Left ventricle myocardium inferior (tissue), 1 donor: ENCODE measurements at regions not wholly inside any gene's neighbourhood (a gene's known extent, or its start where the extent isn't known, plus 50 kb on each side); places are given as distances from the start of the nearest gene placed in this dataset.

Experiments used
- DNase-seq: peaks from one replicate; pipeline ENCODE4 v3.0.0-alpha.2; 2020
- H3K27ac ChIP-seq: fragments of 200-600 bp; replicated peaks from 2 replicates; pipeline ENCODE4 v1.8.0; 2021
- H3K27me3 ChIP-seq: fragments of 200-600 bp; 2 replicates; pipeline ENCODE4 v1.8.0; 2021; ENCODE audit warnings: low read depth
- H3K36me3 ChIP-seq: fragments of 200-600 bp; 2 replicates; pipeline ENCODE4 v1.8.0; 2021
- H3K4me1 ChIP-seq: fragments of 200-600 bp; 2 replicates; pipeline ENCODE4 v1.8.0; 2021
- H3K4me3 ChIP-seq: fragments of 200-600 bp; 2 replicates; pipeline ENCODE4 v1.8.0; 2021; ENCODE audit warnings: mild to moderate bottlenecking, moderate library complexity
- H3K9me3 ChIP-seq: fragments of 200-600 bp; replicated peaks from 2 replicates; pipeline ENCODE4 v1.8.0; 2021
- CTCF ChIP-seq: fragments of 200-600 bp; IDR thresholded peaks from 2 replicates; pipeline ENCODE4 v1.8.0; 2021; ENCODE audit warnings: antibody characterized with exemption, mild to moderate bottlenecking, borderline replicate concordance
- intact Hi-C: fragments of 100-400 bp; cut with micrococcal nuclease; formaldehyde crosslinking; loops from one replicate; pipeline ENCODE4 v1.11.0; 2022
- donor health status: DM: no; HTN: yes; CAD: no; lungs with severe emphysema.

GRCh38 chr17:14772776-14773175, 471.9 kb downstream of the HS3ST3B1 start:
- no peak for TF ChIP-seq CTCF

GRCh38 chr17:14771543-14771942, 470.7 kb downstream of the HS3ST3B1 start:
- Histone ChIP-seq H3K9me3 (peaks cover 17% of the 10 kb centered on the region), H3K27ac (no peak overlapping the region), H3K27me3 (peaks cover 22% of the 10 kb centered on the region), H3K4me1 (no peaks in the 10 kb centered on the region), H3K36me3 (no peaks in the 10 kb centered on the region), H3K4me3 (no peak overlapping the region)
- TF ChIP-seq CTCF = no peak
- intact Hi-C loops = no loop called here
- DNase-seq = no peak

More at GRCh38 chr17:14772776-14773175, 471.9 kb downstream of the HS3ST3B1 start:
- no peaks in the 10 kb centered on the region for H3K36me3 ChIP-seq
- intact Hi-C loops = no loop called here
- H3K4me1 ChIP-seq = no peaks in the 10 kb centered on the region
- no peak overlapping the region for H3K4me3 ChIP-seq
- DNase-seq = no peak
- H3K27me3 ChIP-seq = peaks cover 30% of the 10 kb centered on the region
- H3K27ac ChIP-seq = no peak overlapping the region
- H3K9me3 ChIP-seq = peaks cover 17% of the 10 kb centered on the region

GRCh38 chr17:14768923-14769322, 468.0 kb downstream of the HS3ST3B1 start:
- peaks cover 10% of the 10 kb centered on the region for H3K9me3 ChIP-seq
- intact Hi-C loops = no loop called here
- H3K36me3 ChIP-seq = no peaks in the 10 kb centered on the region
- H3K27me3 ChIP-seq = peaks cover 12% of the 10 kb centered on the region
- H3K4me3 ChIP-seq = no peak overlapping the region
- no peak for TF ChIP-seq CTCF
- H3K27ac ChIP-seq = no peak overlapping the region
- no peak for DNase-seq
- no peaks in the 10 kb centered on the region for H3K4me1 ChIP-seq

GRCh38 chr17:14762736-14763479, 462.0 kb downstream of the HS3ST3B1 start:
- Histone ChIP-seq H3K4me1 (no peaks in the 10 kb centered on the region), H3K9me3 (peaks cover 9% of the 10 kb centered on the region), H3K27me3 (peaks cover 6% of the 10 kb centered on the region), H3K36me3 (no peaks in the 10 kb centered on the region), H3K27ac (no peak overlapping the region), H3K4me3 (no peak overlapping the region)
- intact Hi-C loops = no loop called here
- DNase-seq = no peak
- no peak for TF ChIP-seq CTCF

GRCh38 chr17:14760719-14761411, 460.0 kb downstream of the HS3ST3B1 start:
- Histone ChIP-seq H3K27ac (no peak overlapping the region), H3K27me3 (peaks cover 11% of the 10 kb centered on the region), H3K36me3 (no peaks in the 10 kb centered on the region), H3K4me3 (no peak overlapping the region), H3K4me1 (no peaks in the 10 kb centered on the region), H3K9me3 (peaks cover 9% of the 10 kb centered on the region)
- intact Hi-C loops = no loop called here
- no peak for DNase-seq
- TF ChIP-seq CTCF = no peak
